Muscle layer of duodenum (tissue), 2 donors: ENCODE measurements at regions not wholly inside any gene's neighbourhood (a gene's known extent, or its start where the extent isn't known, plus 50 kb on each side); places are given as distances from the start of the nearest gene placed in this dataset.

Experiments used
- H3K27ac ChIP-seq: one replicate; pipeline ENCODE4 v1.7.0; 2013; ENCODE audit warnings: mild to moderate bottlenecking, low read length
- H3K27me3 ChIP-seq: one replicate; pipeline ENCODE4 v1.7.0; 2013; ENCODE audit warnings: low read depth, mild to moderate bottlenecking, control low read depth, low read length
- H3K36me3 ChIP-seq, 2 donors: one replicate each; pipeline ENCODE4 v1.7.0; 2013; ENCODE audit warnings: low read length in 2 of 2, control low read depth in 1 of 2, mild to moderate bottlenecking in 1 of 2; ENCODE audit not compliant: insufficient read depth in 2 of 2, control insufficient read depth in 1 of 2
- H3K4me1 ChIP-seq, 2 donors: one replicate each; pipeline ENCODE4 v1.7.0; 2013; ENCODE audit warnings: low read length in 2 of 2, mild to moderate bottlenecking in 2 of 2, control low read depth in 1 of 2, moderate library complexity in 1 of 2; ENCODE audit not compliant: insufficient read depth in 2 of 2, control insufficient read depth in 1 of 2
- H3K4me3 ChIP-seq, 2 donors: one replicate each; pipeline ENCODE4 v1.7.0; 2013; ENCODE audit warnings: low read length in 2 of 2, low read depth in 1 of 2, mild to moderate bottlenecking in 1 of 2
- H3K9me3 ChIP-seq, 2 donors: one replicate each; pipeline ENCODE4 v1.7.0; 2013; ENCODE audit warnings: low read length in 2 of 2, control low read depth in 1 of 2, mild to moderate bottlenecking in 1 of 2; ENCODE audit not compliant: control insufficient read depth in 1 of 2
- donor health status: healthy.

DNA sequence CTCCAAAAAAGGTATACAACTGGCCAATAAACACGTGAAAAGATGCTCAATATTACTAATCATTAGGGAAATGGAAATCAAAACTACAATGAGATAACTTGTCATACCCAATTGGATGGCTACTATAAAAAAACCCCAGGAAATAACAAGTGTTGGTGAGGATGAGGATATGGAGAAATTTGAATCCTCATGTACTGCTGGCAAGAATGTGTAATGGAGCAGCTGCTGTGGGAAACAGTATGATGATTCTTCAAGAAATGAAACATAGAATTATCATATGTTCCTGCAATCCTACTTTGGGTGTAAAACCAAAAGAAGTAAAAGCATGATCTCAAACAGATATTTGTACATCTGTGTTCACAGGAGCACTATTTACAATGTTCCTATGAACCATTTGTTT, 67.4 kb downstream of the RPLP1 start:
- H3K36me3 ChIP-seq, result no peaks in the 10 kb centered on the region

GRCh38 chr15:69522361-69522760, 69.7 kb downstream of the RPLP1 start:
- no peaks in the 10 kb centered on the region for H3K36me3 ChIP-seq
- H3K27ac ChIP-seq, result no peak overlapping the region
- H3K27me3 ChIP-seq, result no peaks in the 10 kb centered on the region
- H3K4me1 ChIP-seq, result peaks cover 0 to 4% of the 10 kb centered on the region in 2 donors
- no peak overlapping the region for H3K4me3 ChIP-seq
- no peaks in the 10 kb centered on the region for H3K9me3 ChIP-seq

More for the DNA sequence above, 67.4 kb downstream of the RPLP1 start:
- Histone ChIP-seq H3K27ac (no peak overlapping the region), H3K9me3 (no peaks in the 10 kb centered on the region), H3K27me3 (no peaks in the 10 kb centered on the region), H3K4me3 (no peak overlapping the region), H3K4me1 (peaks cover 0 to 4% of the 10 kb centered on the region in 2 donors)

GRCh38 chr15:69523010-69524001, 70.7 kb downstream of the RPLP1 start:
- no peak overlapping the region for H3K4me3 ChIP-seq
- H3K27me3 ChIP-seq, result no peaks in the 10 kb centered on the region
- no peaks in the 10 kb centered on the region for H3K9me3 ChIP-seq
- peak overlapping the region; percentile 61 for H3K27ac ChIP-seq
- H3K36me3 ChIP-seq, result no peaks in the 10 kb centered on the region
- peaks cover 0 to 4% of the 10 kb centered on the region in 2 donors for H3K4me1 ChIP-seq

- Histone ChIP-seq H3K4me3 (no peak overlapping the region), H3K27me3 (no peaks in the 10 kb centered on the region), H3K4me1 (peaks cover 0 to 4% of the 10 kb centered on the region in 2 donors), H3K36me3 (no peaks in the 10 kb centered on the region), H3K27ac (peak overlapping the region; percentile 61), H3K9me3 (no peaks in the 10 kb centered on the region)
These were observed 71.7 kb downstream of the RPLP1 start for GRCh38 chr15:69524296-69524695.

DNA sequence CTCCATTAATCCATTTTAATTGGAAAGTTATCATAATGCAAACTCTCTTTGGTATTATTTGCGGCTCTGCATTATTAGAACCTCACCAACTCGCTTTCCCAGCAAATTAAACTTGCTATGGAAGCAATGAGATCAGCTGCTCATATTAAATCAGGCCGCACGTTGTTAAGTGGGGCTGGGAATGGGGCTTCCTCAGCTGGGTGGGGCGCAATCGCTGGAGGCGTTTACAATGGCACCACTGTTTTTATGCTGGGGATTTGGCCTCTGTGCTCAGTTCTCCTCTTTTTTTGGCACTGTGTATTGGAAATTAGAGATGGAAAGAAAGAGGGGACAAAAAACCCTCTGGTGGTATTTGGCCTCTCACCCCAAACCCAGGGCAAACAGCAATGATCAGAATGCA, 72.2 kb downstream of the RPLP1 start:
- H3K4me1 ChIP-seq, result peaks cover 0 to 4% of the 10 kb centered on the region in 2 donors
- peak overlapping the region; percentile 61 for H3K27ac ChIP-seq
- H3K9me3 ChIP-seq, result no peaks in the 10 kb centered on the region
- H3K4me3 ChIP-seq, result no peak overlapping the region
- no peaks in the 10 kb centered on the region for H3K36me3 ChIP-seq
- no peaks in the 10 kb centered on the region for H3K27me3 ChIP-seq

DNA sequence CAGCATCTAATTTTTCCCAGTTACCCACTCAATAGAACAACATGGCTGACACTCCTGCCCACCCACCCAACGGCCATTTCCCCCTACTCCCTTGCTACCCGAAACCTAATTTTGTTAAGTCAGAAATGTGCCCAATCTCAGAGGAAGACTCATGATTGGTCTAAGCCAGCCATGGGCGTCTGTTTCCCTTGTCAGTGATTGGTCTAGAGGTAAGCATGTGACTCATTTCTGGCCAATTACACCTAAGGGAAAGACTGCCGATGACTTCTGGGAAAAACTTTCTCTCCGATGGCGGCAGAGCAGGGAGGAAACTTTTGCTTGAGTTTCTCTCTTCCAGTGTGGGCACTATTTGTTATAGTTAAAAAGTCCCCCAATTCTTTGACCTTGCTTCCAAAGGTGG, 72.9 kb downstream of the RPLP1 start:
- no peak overlapping the region for H3K27ac ChIP-seq
- no peak overlapping the region for H3K4me3 ChIP-seq
- H3K27me3 ChIP-seq, result no peaks in the 10 kb centered on the region
- H3K36me3 ChIP-seq, result no peaks in the 10 kb centered on the region
- H3K9me3 ChIP-seq, result no peaks in the 10 kb centered on the region
- peaks cover 0 to 4% of the 10 kb centered on the region in 2 donors for H3K4me1 ChIP-seq

GRCh38 chr15:69526081-69527061, 73.8 kb downstream of the RPLP1 start:
- Histone ChIP-seq H3K36me3 (no peaks in the 10 kb centered on the region), H3K4me3 (no peak overlapping the region), H3K27ac (no peak overlapping the region), H3K27me3 (no peaks in the 10 kb centered on the region), H3K9me3 (no peaks in the 10 kb centered on the region), H3K4me1 (peaks cover 0 to 4% of the 10 kb centered on the region in 2 donors)

DNA sequence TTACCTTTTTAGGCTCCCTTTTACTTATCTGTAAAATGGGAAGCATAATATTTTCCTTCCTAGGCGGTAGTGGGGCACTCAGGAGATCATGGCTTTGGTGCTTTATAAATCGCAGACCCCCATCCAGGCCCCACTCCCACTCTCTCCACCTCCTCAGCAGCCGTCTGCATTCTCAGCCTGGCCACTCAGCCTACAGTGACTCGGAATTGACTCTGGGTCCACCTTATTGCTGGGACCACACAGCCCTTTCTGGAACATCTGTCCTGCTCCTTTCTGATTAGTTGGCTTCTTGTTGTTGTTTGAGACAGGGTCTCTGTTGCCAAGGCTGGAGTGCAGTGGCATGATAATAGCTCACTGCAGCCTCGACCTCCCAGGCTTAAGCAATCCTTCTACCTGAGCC, 76.5 kb downstream of the RPLP1 start:
- Histone ChIP-seq H3K27me3 (no peaks in the 10 kb centered on the region), H3K4me3 (no peak overlapping the region), H3K4me1 (peaks cover 0 to 4% of the 10 kb centered on the region in 2 donors), H3K36me3 (no peaks in the 10 kb centered on the region), H3K9me3 (no peaks in the 10 kb centered on the region), H3K27ac (no peak overlapping the region)

DNA sequence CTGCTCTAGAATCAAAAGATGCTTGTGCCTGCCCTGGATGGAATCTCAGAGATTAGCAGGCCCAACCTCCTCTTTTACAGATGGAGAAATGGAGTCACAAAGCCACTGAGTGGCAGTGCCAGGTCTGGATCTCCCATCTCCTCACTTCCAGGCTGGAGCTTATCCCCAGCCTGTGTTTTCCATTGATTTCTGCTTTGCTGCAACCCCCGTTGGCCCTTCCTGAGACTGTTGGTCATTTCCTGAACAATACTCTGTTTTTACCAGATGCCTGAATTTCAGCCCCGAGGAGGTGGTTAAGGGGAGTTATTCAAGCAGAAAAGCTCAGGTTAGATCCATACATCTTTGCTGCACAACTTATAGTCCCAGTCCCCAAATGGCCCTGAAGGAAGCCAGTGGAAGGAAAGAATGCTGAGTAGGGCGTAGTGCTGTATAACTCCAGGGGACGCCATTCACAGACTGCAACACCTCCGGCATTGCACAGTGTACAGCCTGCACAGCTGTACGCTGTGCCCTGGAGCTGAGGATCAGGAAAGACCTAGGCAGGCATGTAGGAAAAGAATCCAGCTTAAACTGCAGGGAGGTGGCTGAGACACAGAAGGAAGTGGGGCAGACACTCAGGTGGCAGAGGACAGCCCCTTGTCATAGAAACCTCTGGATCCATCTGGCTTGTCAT, 77.5 kb downstream of the RPLP1 start:
- H3K4me1 ChIP-seq, result peaks cover 0 to 4% of the 10 kb centered on the region in 2 donors
- no peak overlapping the region for H3K4me3 ChIP-seq
- H3K9me3 ChIP-seq, result no peaks in the 10 kb centered on the region
- no peaks in the 10 kb centered on the region for H3K36me3 ChIP-seq
- H3K27ac ChIP-seq, result no peak overlapping the region
- H3K27me3 ChIP-seq, result no peaks in the 10 kb centered on the region

DNA sequence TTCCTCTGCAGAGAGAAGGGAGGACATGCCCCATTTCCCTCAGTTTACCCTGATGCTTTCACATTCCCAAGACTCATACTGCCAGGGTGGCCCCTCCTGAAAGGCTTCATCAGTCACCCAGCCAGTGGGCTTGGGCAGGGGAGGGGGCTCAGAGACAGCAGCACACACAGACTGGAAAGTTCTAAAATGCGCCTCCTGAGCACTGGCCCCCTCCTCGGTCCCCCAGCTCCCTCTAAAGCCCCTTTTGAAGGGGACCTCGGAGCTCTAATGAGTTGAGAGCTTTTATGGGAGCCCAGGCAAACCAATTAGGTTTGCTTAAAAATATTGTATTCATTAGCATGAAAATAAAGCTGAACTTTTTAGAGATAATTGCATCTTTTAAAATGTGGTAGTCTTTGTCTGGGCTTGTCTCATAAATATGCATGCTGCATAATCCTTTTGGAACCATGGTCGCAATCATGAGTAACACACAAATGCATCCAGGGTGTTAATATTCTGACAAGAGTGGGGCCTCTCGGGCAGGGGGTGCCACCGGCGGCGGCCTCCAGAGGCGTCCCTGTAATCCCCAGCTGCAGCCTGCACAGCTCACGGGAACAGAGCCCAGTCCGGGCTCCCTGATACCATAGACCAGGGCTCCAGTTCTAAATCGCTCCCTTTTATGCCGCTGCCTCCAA, 78.5 kb downstream of the RPLP1 start:
- no peaks in the 10 kb centered on the region for H3K27me3 ChIP-seq

More for the DNA sequence above, 78.5 kb downstream of the RPLP1 start:
- Histone ChIP-seq H3K27ac (no peak overlapping the region), H3K9me3 (no peaks in the 10 kb centered on the region), H3K36me3 (no peaks in the 10 kb centered on the region), H3K4me1 (peaks cover 0 to 4% of the 10 kb centered on the region in 2 donors), H3K4me3 (no peak overlapping the region)
